Transverse colon (tissue), 4 donors: ENCODE measurements at regions not wholly inside any gene's neighbourhood (a gene's known extent, or its start where the extent isn't known, plus 50 kb on each side); places are given as distances from the start of the nearest gene placed in this dataset.

ENCODE experiments used
- DNase-seq: peaks from one replicate; pipeline ENCODE4 v3.0.0-alpha.2; 2019
- H3K27ac ChIP-seq, 4 donors: fragments of 200-600 bp; sonication (generic); 2 replicates each; pipeline ENCODE4 v1.5.1; 2016 to 2018; ENCODE audit warnings: inconsistent platforms in 4 of 4
- H3K27me3 ChIP-seq: fragments of 200-600 bp; sonication (generic); 2 replicates; pipeline ENCODE4 v1.5.1; 2017; ENCODE audit warnings: inconsistent platforms
- H3K36me3 ChIP-seq, 4 donors: fragments of 200-600 bp; sonication (generic); 2 replicates each; pipeline ENCODE4 v1.5.1; 2017 to 2019; ENCODE audit warnings: inconsistent platforms in 4 of 4
- H3K4me1 ChIP-seq, 4 donors: fragments of 200-600 bp; sonication (generic); 2 replicates each; pipeline ENCODE4 v1.5.1; 2017 to 2020; ENCODE audit warnings: inconsistent platforms in 4 of 4
- H3K4me3 ChIP-seq, 4 donors: fragments of 200-600 bp; sonication (generic); 1 replicate in 1 of 4; 2 replicates in 3 of 4; pipeline versions ENCODE4 v1.5.1 to v1.6.1; 2017 to 2019; ENCODE audit warnings: inconsistent platforms in 4 of 4
- H3K9me3 ChIP-seq, 2 donors: fragments of 200-600 bp; sonication (generic); 2 replicates each; pipeline ENCODE4 v1.5.1; 2017 to 2019; ENCODE audit warnings: inconsistent platforms in 2 of 2
- CTCF ChIP-seq, 5 experiments: fragments of 200-600 bp in 3 of 5; fragments of 450-650 bp in 2 of 5; sonication (generic) in 3 of 5; IDR thresholded peaks; 1 replicate in 2 of 5; 2 replicates in 3 of 5; pipeline ENCODE4 v1.5.1; 2016 to 2017; ENCODE audit warnings: antibody characterized with exemption in 5 of 5, inconsistent platforms in 3 of 5, mild to moderate bottlenecking in 2 of 5, moderate library complexity in 1 of 5
- EP300 ChIP-seq: sonication (generic); formaldehyde crosslinking; IDR thresholded peaks from one replicate; pipeline ENCODE4 v1.6.1; 2017; ENCODE audit warnings: antibody characterized with exemption, low read depth
- POLR2A ChIP-seq: fragments of 450-650 bp; IDR thresholded peaks from one replicate; pipeline ENCODE4 v1.6.1; 2016; ENCODE audit warnings: antibody characterized with exemption, mild to moderate bottlenecking, moderate library complexity
- POLR2AphosphoS5 ChIP-seq, 3 donors: sonication (generic); formaldehyde crosslinking; IDR thresholded peaks; one replicate each; pipeline ENCODE4 v1.6.1; 2016; ENCODE audit warnings: antibody characterized with exemption in 3 of 3
- WGBS, 2 donors: methylation state at CpG; one replicate each; pipeline ENCODE4 v1.1.5; 2018; ENCODE audit warnings: low coverage in 1 of 2; 5-methylcytosine and 5-hydroxymethylcytosine counted together
- in situ Hi-C, 4 donors: fragments of 200-750 bp; cut with MboI; loops; one replicate each; pipeline versions ENCODE4 v1.15.0 to v1.15.1; 2017; ENCODE audit warnings: low sequenced_read_pairs in 3 of 4, low pct_ligation_motif_present in 1 of 4, low pct_unique_long_range_greater_than_20kb in 1 of 4
- intact Hi-C: fragments of 100-400 bp; cut with DNase I; formaldehyde crosslinking; loops from one replicate; pipeline ENCODE4 v1.15.1; 2023; ENCODE audit warnings: low total_unique reads

DNA sequence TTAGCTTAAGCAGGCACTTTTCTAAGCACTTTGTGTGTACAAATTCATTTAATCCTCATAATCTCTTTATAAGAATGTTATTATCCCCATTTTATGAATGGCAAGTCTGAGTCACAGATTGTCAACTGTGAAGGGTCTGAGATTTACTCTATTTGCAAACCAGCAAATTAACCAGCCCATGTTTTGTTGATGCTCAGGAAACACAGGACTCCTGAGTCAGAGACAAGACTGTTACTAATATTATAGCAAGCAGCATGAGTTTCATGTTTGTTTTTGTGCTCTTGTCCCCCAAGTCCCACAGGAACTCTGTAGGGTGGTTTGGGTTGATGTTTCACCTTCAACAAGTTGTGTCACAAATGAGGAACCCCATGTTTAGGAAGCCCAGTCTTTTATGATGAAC lies 182.0 kb upstream of the PPP1R3A start:
- no peak for DNase-seq
- intact Hi-C loops = no loop called here
- no peak overlapping the region for H3K27ac ChIP-seq

DNA sequence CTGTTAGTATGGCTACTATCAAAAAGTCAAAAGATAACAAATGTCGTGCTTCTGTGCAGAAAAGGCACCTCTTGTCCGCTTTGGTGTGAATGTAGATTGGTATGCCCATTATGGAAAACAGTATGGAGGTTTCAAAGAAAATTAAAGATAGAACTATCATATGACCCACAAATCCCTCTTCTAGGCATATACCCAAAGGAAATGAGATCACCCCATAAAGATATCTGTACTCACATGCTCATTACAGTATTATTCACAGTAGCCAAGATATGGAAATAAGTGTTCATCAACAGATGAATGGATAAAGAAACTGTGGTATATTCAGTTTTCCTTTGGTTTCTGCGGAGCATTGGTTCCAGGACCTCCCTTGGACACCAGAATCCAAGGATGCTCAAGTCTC lies 180.5 kb upstream of the PPP1R3A start:
- intact Hi-C loops (no loop called here), in situ Hi-C loops (loop anchor here in 2 of 4 donors (25.0 kb wide), 3 partner anchors 313 to 563 kb away; partner anchors contain the start of gene FOXP2 (in 1 of the 2))
- Histone ChIP-seq H3K9me3 (no peaks in the 10 kb centered on the region), H3K4me3 (no peak overlapping the region), H3K36me3 (no peaks in the 10 kb centered on the region), H3K27me3 (no peaks in the 10 kb centered on the region), H3K4me1 (peaks cover 0 to 9% (median 2%) of the 10 kb centered on the region in 4 donors), H3K27ac (no peak overlapping the region)
- TF ChIP-seq EP300 (no peak), POLR2AphosphoS5 (IDR thresholded peaks at IDR 0.05) (no peak), POLR2A (no peak), CTCF (IDR thresholded peaks at IDR 0.05) (no peak)
- 86 to 92% methylated on average over 3 of the region's 3 CpGs for WGBS, 2 donors
- no peak for DNase-seq

More for the DNA sequence above, 182.0 kb upstream of the PPP1R3A start:
- no peak overlapping the region for H3K4me3 ChIP-seq
- TF ChIP-seq CTCF (IDR thresholded peaks at IDR 0.05) (no peak), POLR2A (no peak), POLR2AphosphoS5 (IDR thresholded peaks at IDR 0.05) (no peak), EP300 (no peak)
- H3K36me3 ChIP-seq = no peaks in the 10 kb centered on the region
- in situ Hi-C loops = no loop called here
- H3K4me1 ChIP-seq = peaks cover 0 to 9% (median 2%) of the 10 kb centered on the region in 4 donors
- H3K27me3 ChIP-seq = no peaks in the 10 kb centered on the region
- H3K9me3 ChIP-seq = no peaks in the 10 kb centered on the region

DNA sequence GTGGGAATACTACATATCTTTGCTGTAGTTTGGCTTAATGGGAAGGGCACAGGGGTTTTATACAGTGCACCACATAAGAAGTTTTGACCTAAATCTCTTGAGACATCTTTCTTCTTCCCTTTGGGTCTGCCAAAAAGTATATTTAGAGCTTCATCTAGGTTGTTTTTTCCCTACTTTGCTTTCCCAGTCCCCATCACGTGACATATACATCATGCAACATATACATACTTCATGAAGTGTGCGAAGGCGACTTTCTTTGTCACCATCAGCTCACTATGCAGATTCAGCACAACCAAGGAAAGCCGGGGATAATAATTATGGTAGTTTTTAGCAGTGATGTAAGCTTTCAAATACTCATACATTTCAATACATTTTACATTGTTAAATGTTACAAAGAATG lies 177.1 kb upstream of the PPP1R3A start:
- no peak overlapping the region for H3K4me3 ChIP-seq
- H3K36me3 ChIP-seq = no peaks in the 10 kb centered on the region
- H3K27me3 ChIP-seq = no peaks in the 10 kb centered on the region
- no peaks in the 10 kb centered on the region for H3K9me3 ChIP-seq
- 87 to 88% methylated on average over 4 of the region's 4 CpGs for WGBS, 2 donors
- in situ Hi-C loops = loop anchor here in 2 of 4 donors (25.0 kb wide), 3 partner anchors 316 to 566 kb away; partner anchors contain the start of gene FOXP2 (in 1 of the 2)
- TF ChIP-seq CTCF (IDR thresholded peaks at IDR 0.05) = no peak
- TF ChIP-seq EP300 = no peak
- no peak for TF ChIP-seq POLR2AphosphoS5 (IDR thresholded peaks at IDR 0.05)
- TF ChIP-seq POLR2A = no peak
- no peak overlapping the region for H3K27ac ChIP-seq
- intact Hi-C loops = no loop called here
- no peak for DNase-seq
- peaks cover 0 to 2% (median 0%) of the 10 kb centered on the region in 4 donors for H3K4me1 ChIP-seq

DNA sequence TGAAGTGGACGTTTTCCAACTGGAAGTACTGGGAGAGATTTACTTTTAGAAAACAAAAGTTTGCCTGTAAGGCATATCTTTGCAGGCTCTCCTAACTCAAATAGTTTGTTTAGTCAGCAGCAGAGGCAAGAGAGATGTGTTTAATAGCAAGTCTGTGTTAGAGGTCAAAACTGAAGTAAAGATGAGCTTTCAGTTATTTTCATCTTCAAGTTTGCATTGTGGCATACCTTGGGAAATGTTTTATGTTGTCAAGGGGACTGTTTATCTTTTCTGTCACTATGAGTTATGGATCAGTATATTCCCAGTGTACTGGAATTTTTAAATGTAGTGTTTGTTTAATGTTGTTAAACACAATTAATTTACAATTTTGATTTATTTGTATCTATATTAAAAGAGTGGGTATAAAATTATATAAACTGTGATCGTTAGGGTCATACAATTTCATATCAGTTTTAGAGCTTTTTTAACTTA lies 169.7 kb upstream of the PPP1R3A start:
- WGBS, 2 donors = 11 to 26% methylated on average over 2 of the region's 2 CpGs
- DNase-seq = no peak
- no peaks in the 10 kb centered on the region for H3K36me3 ChIP-seq
- H3K9me3 ChIP-seq = no peaks in the 10 kb centered on the region
- H3K4me3 ChIP-seq = peak overlapping the region; percentile 31 to 71 (median 67)
- intact Hi-C loops (loop anchor here (5.0 to 10.0 kb wide), 3 partner anchors 324 to 836 kb away; partner anchors contain the start of genes FOXP2 and MDFIC), in situ Hi-C loops (loop anchor here in 3 of 4 donors (10.0 to 25.0 kb wide), 4 partner anchors 324 to 574 kb away; partner anchors contain the start of gene FOXP2 (in 3 of the 3))
- H3K4me1 ChIP-seq = peaks cover 0 to 54% (median 15%) of the 10 kb centered on the region in 4 donors
- peaks cover 35% of the 10 kb centered on the region for H3K27me3 ChIP-seq
- TF ChIP-seq EP300 = no peak
- peak in 1 of 3 donors; percentile 6 for TF ChIP-seq POLR2AphosphoS5 (IDR thresholded peaks at IDR 0.05)
- peak overlapping the region; percentile 95 to 98 (median 96) for H3K27ac ChIP-seq
